ENCODE measurements at regions not wholly inside any gene's neighbourhood (a gene's known extent, or its start where the extent isn't known, plus 50 kb on each side); places are given as distances from the start of the nearest gene placed in this dataset.

GRCh38 chr10:44659320-44659719 is 251.8 kb upstream of the TMEM72 start:
- TF ChIP-seq, protein P1, sequence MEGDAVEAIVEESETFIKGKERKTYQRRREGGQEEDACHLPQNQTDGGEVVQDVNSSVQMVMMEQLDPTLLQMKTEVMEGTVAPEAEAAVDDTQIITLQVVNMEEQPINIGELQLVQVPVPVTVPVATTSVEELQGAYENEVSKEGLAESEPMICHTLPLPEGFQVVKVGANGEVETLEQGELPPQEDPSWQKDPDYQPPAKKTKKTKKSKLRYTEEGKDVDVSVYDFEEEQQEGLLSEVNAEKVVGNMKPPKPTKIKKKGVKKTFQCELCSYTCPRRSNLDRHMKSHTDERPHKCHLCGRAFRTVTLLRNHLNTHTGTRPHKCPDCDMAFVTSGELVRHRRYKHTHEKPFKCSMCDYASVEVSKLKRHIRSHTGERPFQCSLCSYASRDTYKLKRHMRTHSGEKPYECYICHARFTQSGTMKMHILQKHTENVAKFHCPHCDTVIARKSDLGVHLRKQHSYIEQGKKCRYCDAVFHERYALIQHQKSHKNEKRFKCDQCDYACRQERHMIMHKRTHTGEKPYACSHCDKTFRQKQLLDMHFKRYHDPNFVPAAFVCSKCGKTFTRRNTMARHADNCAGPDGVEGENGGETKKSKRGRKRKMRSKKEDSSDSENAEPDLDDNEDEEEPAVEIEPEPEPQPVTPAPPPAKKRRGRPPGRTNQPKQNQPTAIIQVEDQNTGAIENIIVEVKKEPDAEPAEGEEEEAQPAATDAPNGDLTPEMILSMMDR (conservative IDR thresholded peaks at IDR 0.05), result no peak
- TF ChIP-seq EZH2 (IDR thresholded peaks at IDR 0.05; ENCODE audit: low read depth), result no peak

Measured in PC-9 (cell line).